ENCODE measurements at regions not wholly inside any gene's neighbourhood (a gene's known extent, or its start where the extent isn't known, plus 50 kb on each side); places are given as distances from the start of the nearest gene placed in this dataset.

GRCh38 chr11:70700453-70700852 is 302.1 kb downstream of the CTTN start:
- Histone ChIP-seq H3K27me3 (ENCODE audit: insufficient read depth, low read length) (no peaks in the 10 kb centered on the region), H3K79me2 (ENCODE audit: insufficient read depth, low read length) (no peaks in the 10 kb centered on the region), H3K9ac (ENCODE audit: low read length) (no peak overlapping the region), H3K9me3 (ENCODE audit: control insufficient read depth in 1 of 2, insufficient read depth in 1 of 2, low read depth in 1 of 2, low read length in 2 of 2) (no peaks in the 10 kb centered on the region), H4K20me1 (ENCODE audit: insufficient read depth) (no peaks in the 10 kb centered on the region), H3K27ac (ENCODE audit: low read depth, low read length) (no peak overlapping the region), H3K4me2 (ENCODE audit: low read length) (no peak overlapping the region), H2AFZ (ENCODE audit: low read depth, low read length, poor library complexity, severe bottlenecking) (no peak overlapping the region), H3K4me3 (replicated peaks in 1 of 2; ENCODE audit: low read depth in 1 of 2, low read length in 2 of 2) (no peak overlapping the region), H3K36me3 (ENCODE audit: control insufficient read depth in 1 of 2, insufficient read depth in 2 of 2, low read length in 2 of 2) (no peaks in the 10 kb centered on the region), H3K9me2 (ENCODE audit: insufficient read depth) (no peaks in the 10 kb centered on the region), H3K4me1 (ENCODE audit: control insufficient read depth in 1 of 2, insufficient read depth in 2 of 2, low read length in 2 of 2) (no peaks in the 10 kb centered on the region)
- TF ChIP-seq EZH2 (IDR thresholded peaks at IDR 0.05) (no peak), EZH2phosphoT487 (IDR thresholded peaks at IDR 0.05; ENCODE audit: borderline replicate concordance) (no peak), JUND (IDR thresholded peaks at IDR 0.05) (no peak), TCF7L2 (IDR thresholded peaks at IDR 0.05; ENCODE audit: borderline replicate concordance, extremely low read depth, insufficient read depth, insufficient read length) (no peak), MAX (IDR thresholded peaks at IDR 0.05) (no peak), SRF (IDR thresholded peaks at IDR 0.05; ENCODE audit: low read depth) (no peak), POLR2A (IDR thresholded peaks at IDR 0.05; ENCODE audit: borderline replicate concordance, extremely low read depth, insufficient read depth, insufficient read length) (no peak), SP1 (IDR thresholded peaks at IDR 0.05; ENCODE audit: low read depth) (no peak), YY1 (IDR thresholded peaks at IDR 0.05; ENCODE audit: extremely low read depth, insufficient replicate concordance, low read depth, low read length) (no peak), FOSL1 (IDR thresholded peaks at IDR 0.05; ENCODE audit: low read depth) (no peak)
- POLR2A ChIA-PET: no interaction called here
- no TSS peak for BruUV-seq (replicated peaks)
- DNase-seq (ENCODE audit: low read depth, low spot score) (no peak), ATAC-seq (no peak; the same call in 1 of the 2 replicates)
- CTCF ChIA-PET: no interaction called here
- intact Hi-C loops (cut with micrococcal nuclease): no loop called here
- RAD21 ChIA-PET (ENCODE audit: low non-redundant PET in 1 of 2, low total read pairs in 2 of 2, uncharacterized antibody in 2 of 2, unreplicated experiment in 2 of 2): no interaction called here

- H3K79me2 ChIP-seq (ENCODE audit: insufficient read depth, low read length): no peaks in the 10 kb centered on the region
- H3K4me3 ChIP-seq (replicated peaks in 1 of 2; ENCODE audit: low read depth in 1 of 2, low read length in 2 of 2): no peak overlapping the region
- no peaks in the 10 kb centered on the region for H3K36me3 ChIP-seq (ENCODE audit: control insufficient read depth in 1 of 2, insufficient read depth in 2 of 2, low read length in 2 of 2)
- no peaks in the 10 kb centered on the region for H3K27me3 ChIP-seq (ENCODE audit: insufficient read depth, low read length)
- intact Hi-C loops (cut with micrococcal nuclease): no loop called here
- ATAC-seq (peak; percentile 67), DNase-seq (ENCODE audit: low read depth, low spot score) (no peak)
- no peak overlapping the region for H3K9ac ChIP-seq (ENCODE audit: low read length)
- CTCF ChIA-PET: no interaction called here
- H3K4me1 ChIP-seq (ENCODE audit: control insufficient read depth in 1 of 2, insufficient read depth in 2 of 2, low read length in 2 of 2): no peaks in the 10 kb centered on the region
- H3K4me2 ChIP-seq (ENCODE audit: low read length): no peak overlapping the region
- H3K9me3 ChIP-seq (ENCODE audit: control insufficient read depth in 1 of 2, insufficient read depth in 1 of 2, low read depth in 1 of 2, low read length in 2 of 2): no peaks in the 10 kb centered on the region
- H3K27ac ChIP-seq (ENCODE audit: low read depth, low read length): no peak overlapping the region
- TF ChIP-seq CBX3 (IDR thresholded peaks at IDR 0.05; ENCODE audit: low read depth): no peak
- no peak for TF ChIP-seq CEBPB (IDR thresholded peaks at IDR 0.05; ENCODE audit: low read depth)
- TF ChIP-seq JUND (IDR thresholded peaks at IDR 0.05): no peak
- POLR2A ChIA-PET: no interaction called here
- no peaks in the 10 kb centered on the region for H4K20me1 ChIP-seq (ENCODE audit: insufficient read depth)
- no peak overlapping the region for H2AFZ ChIP-seq (ENCODE audit: low read depth, low read length, poor library complexity, severe bottlenecking)
- H3K9me2 ChIP-seq (ENCODE audit: insufficient read depth): no peaks in the 10 kb centered on the region
- RAD21 ChIA-PET (ENCODE audit: low non-redundant PET in 1 of 2, low total read pairs in 2 of 2, uncharacterized antibody in 2 of 2, unreplicated experiment in 2 of 2): no interaction called here
- BruUV-seq (replicated peaks): no TSS peak
Observed at GRCh38 chr11:70700871-70701270, 302.5 kb downstream of the CTTN start.
